Keratinocyte (primary cell): ENCODE measurements at regions not wholly inside any gene's neighbourhood (a gene's known extent, or its start where the extent isn't known, plus 50 kb on each side); places are given as distances from the start of the nearest gene placed in this dataset.

ENCODE experiments used
- DNase-seq: peaks from one replicate; pipeline ENCODE4 v3.0.0-alpha.2; 2011; ENCODE audit warnings: low read depth, missing footprints, low spot score
- FAIRE-seq: peaks from 2 replicates; lab custom pipeline; 2011; peaks lifted over from hg19 to GRCh38; lab: Jason Lieb, UNC
- H2AFZ ChIP-seq: 2 replicates; pipeline ENCODE4 v1.6.0; 2012; ENCODE audit warnings: low read length, control low read depth, inconsistent platforms; ENCODE audit not compliant: control insufficient read depth
- H3K27ac ChIP-seq: 2 replicates; pipeline ENCODE4 v1.5.1; 2011; ENCODE audit warnings: low read length; ENCODE audit not compliant: control insufficient read depth, insufficient read depth
- H3K27me3 ChIP-seq: 3 replicates; pipeline ENCODE4 v1.6.0; 2011; ENCODE audit warnings: low read length; ENCODE audit not compliant: control insufficient read depth, insufficient read depth; ENCODE audit errors: extremely low read depth
- H3K36me3 ChIP-seq, 2 experiments: 2 replicates in 1 of 2; 3 replicates in 1 of 2; pipeline ENCODE4 v1.5.1; 2011; ENCODE audit warnings: low read length in 2 of 2, mild to moderate bottlenecking in 1 of 2; ENCODE audit not compliant: control insufficient read depth in 2 of 2, insufficient read depth in 2 of 2; ENCODE audit errors: extremely low read depth in 1 of 2
- H3K4me1 ChIP-seq: 3 replicates; pipeline ENCODE4 v1.5.1; 2011; ENCODE audit warnings: low read length; ENCODE audit not compliant: control insufficient read depth, insufficient read depth; ENCODE audit errors: extremely low read depth
- H3K4me2 ChIP-seq: 3 replicates; pipeline ENCODE4 v1.6.0; 2011; ENCODE audit warnings: low read depth, low read length; ENCODE audit not compliant: control insufficient read depth, insufficient read depth; ENCODE audit errors: extremely low read depth
- H3K4me3 ChIP-seq, 3 experiments: fragments of 200-600 bp in 1 of 3; sonication (generic) in 1 of 3; 2 replicates in 2 of 3; 3 replicates in 1 of 3; pipeline ENCODE4 v1.5.1; 2011 to 2016; ENCODE audit warnings: low read length in 3 of 3, mild to moderate bottlenecking in 3 of 3, control low read depth in 2 of 3, inconsistent platforms in 1 of 3, low read depth in 1 of 3, mixed read lengths in 1 of 3, mixed run types in 1 of 3, moderate library complexity in 1 of 3; ENCODE audit not compliant: control insufficient read depth in 2 of 3, insufficient read depth in 2 of 3; ENCODE audit errors: extremely low read depth in 1 of 3
- H3K79me2 ChIP-seq: 2 replicates; pipeline ENCODE4 v1.6.0; 2012; ENCODE audit warnings: low read length; ENCODE audit not compliant: control insufficient read depth, insufficient read depth
- H3K9ac ChIP-seq: 3 replicates; pipeline ENCODE4 v1.6.0; 2011; ENCODE audit warnings: low read length; ENCODE audit not compliant: control insufficient read depth, insufficient read depth; ENCODE audit errors: extremely low read depth
- H3K9me1 ChIP-seq: 3 replicates; pipeline ENCODE4 v1.6.0; 2011; ENCODE audit warnings: low read length; ENCODE audit not compliant: control insufficient read depth, insufficient read depth; ENCODE audit errors: extremely low read depth
- H3K9me3 ChIP-seq: 2 replicates; pipeline ENCODE4 v1.5.1; 2012; ENCODE audit warnings: low read depth, low read length; ENCODE audit not compliant: control insufficient read depth
- H4K20me1 ChIP-seq: 3 replicates; pipeline ENCODE4 v1.6.0; 2011; ENCODE audit warnings: low read length; ENCODE audit not compliant: control insufficient read depth, insufficient read depth; ENCODE audit errors: extremely low read depth
- CTCF ChIP-seq, 3 experiments: IDR thresholded peaks in 1 of 3; conservative IDR thresholded peaks in 1 of 3; optimal IDR thresholded peaks in 1 of 3; 2 replicates in 2 of 3; 3 replicates in 1 of 3; pipeline versions ENCODE3 to v1.5.1; 2011; ENCODE audit warnings: low read length in 3 of 3, mild to moderate bottlenecking in 3 of 3, moderate library complexity in 2 of 3, control low read depth in 1 of 3, inconsistent platforms in 1 of 3; ENCODE audit not compliant: insufficient read depth in 2 of 3; ENCODE audit errors: extremely low read depth in 1 of 3
- EZH2 ChIP-seq: IDR thresholded peaks from one replicate; pipeline ENCODE4 v1.6.1; 2012; ENCODE audit warnings: inconsistent platforms, mild to moderate bottlenecking, low read length, moderate library complexity
- dilution Hi-C: fragments of 300-500 bp; cut with MboI; formaldehyde crosslinking; loops from one replicate; pipeline ENCODE4 v1.7.0; 2020; ENCODE audit warnings: low sequenced_read_pairs; ENCODE audit not compliant: extremely low pct_ligation_motif_present

- Histone ChIP-seq H3K36me3 (no peaks in the 10 kb centered on the region), H3K4me3 (no peak overlapping the region), H3K9me1 (no peaks in the 10 kb centered on the region), H3K9me3 (peaks cover 2% of the 10 kb centered on the region), H4K20me1 (no peaks in the 10 kb centered on the region), H3K79me2 (no peaks in the 10 kb centered on the region), H3K4me1 (no peaks in the 10 kb centered on the region), H2AFZ (no peak overlapping the region), H3K27ac (no peak overlapping the region), H3K9ac (no peak overlapping the region), H3K27me3 (no peaks in the 10 kb centered on the region), H3K4me2 (no peak overlapping the region)
- dilution Hi-C loops, result no loop called here
- TF ChIP-seq CTCF (optimal IDR thresholded peaks at IDR 0.05 in 1 of 3, IDR thresholded peaks at IDR 0.05 in 1 of 3, conservative IDR thresholded peaks at IDR 0.05 in 1 of 3; ENCODE audit: extremely low read depth in 1 of 3, insufficient read depth in 2 of 3, low read length in 3 of 3) (no peak), EZH2 (no peak)
- FAIRE-seq, result no peak
- DNase-seq, result no peak
Observed at GRCh38 chr10:81473755-81474154, 401.2 kb upstream of the NRG3 start.

GRCh38 chr10:81479316-81479715 lies 395.7 kb upstream of the NRG3 start:
- no peaks in the 10 kb centered on the region for H3K36me3 ChIP-seq
- H3K4me2 ChIP-seq, result no peak overlapping the region
- no peak for FAIRE-seq
- H3K79me2 ChIP-seq, result no peaks in the 10 kb centered on the region
- no peak overlapping the region for H2AFZ ChIP-seq
- no peak overlapping the region for H3K9ac ChIP-seq
- no peaks in the 10 kb centered on the region for H4K20me1 ChIP-seq
- H3K27ac ChIP-seq, result no peak overlapping the region
- no peaks in the 10 kb centered on the region for H3K27me3 ChIP-seq
- no peaks in the 10 kb centered on the region for H3K9me3 ChIP-seq
- dilution Hi-C loops, result no loop called here
- H3K4me3 ChIP-seq, result no peak overlapping the region
- H3K4me1 ChIP-seq, result no peaks in the 10 kb centered on the region
- DNase-seq, result no peak
- H3K9me1 ChIP-seq, result no peaks in the 10 kb centered on the region
- TF ChIP-seq CTCF (optimal IDR thresholded peaks at IDR 0.05 in 1 of 3, IDR thresholded peaks at IDR 0.05 in 1 of 3, conservative IDR thresholded peaks at IDR 0.05 in 1 of 3; ENCODE audit: extremely low read depth in 1 of 3, insufficient read depth in 2 of 3, low read length in 3 of 3) (no peak), EZH2 (no peak)
